ENCODE measurements at regions not wholly inside any gene's neighbourhood (a gene's known extent, or its start where the extent isn't known, plus 50 kb on each side); places are given as distances from the start of the nearest gene placed in this dataset.
"Not testable (repeated sequence)": the region's sequence is repeated elsewhere in the genome, so short reads cannot be mapped to it uniquely, and the experiment has no call there.

DNA sequence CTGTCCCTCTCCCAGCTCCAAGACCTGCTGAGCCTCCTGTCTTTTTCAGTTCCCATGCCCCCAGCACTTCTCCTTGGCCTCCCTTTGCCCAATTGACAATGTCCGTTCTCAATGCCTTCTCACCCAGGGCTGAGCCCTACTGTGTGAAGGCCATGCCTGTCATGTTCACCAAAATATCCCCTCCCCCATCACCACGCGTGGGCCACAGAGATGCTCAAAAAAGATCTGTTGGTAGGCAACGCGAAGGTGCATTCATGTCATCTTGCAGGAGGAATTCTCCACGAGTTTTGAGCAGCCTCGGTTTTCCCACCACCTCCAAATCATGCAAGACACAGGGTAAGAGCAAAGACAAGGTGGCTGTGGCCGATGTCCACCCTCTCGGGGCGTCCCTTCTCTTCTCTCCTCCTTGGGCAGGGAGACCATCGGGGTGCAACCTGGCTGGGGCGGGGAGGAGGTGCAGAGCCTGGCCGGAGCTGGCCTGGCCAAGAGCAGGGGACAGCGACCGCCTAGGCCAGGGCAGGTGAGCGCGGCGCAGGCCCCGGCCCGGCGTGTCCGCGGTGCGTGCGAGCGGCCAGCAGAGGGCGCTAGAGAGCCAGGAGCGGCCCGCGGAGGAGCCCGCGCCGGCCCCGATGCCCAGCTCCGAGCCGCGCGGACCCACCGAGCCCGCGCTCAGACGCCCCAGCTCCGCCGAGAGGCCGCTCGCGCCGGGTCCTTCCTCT is 56.3 kb upstream of the KRTAP5-11 start:
- peak; percentile 20 for DNase-seq (ENCODE audit: low spot score)

GRCh38 chr11:71639520-71639849 is 56.8 kb upstream of the KRTAP5-11 start:
- DNase-seq (ENCODE audit: low spot score), result peak; percentile 1

GRCh38 chr11:71639916-71640315 is 57.2 kb upstream of the KRTAP5-11 start:
- not testable (repeated sequence) for DNase-seq (ENCODE audit: low spot score)

- not testable (repeated sequence) for DNase-seq (ENCODE audit: low spot score)
Measured at GRCh38 chr11:71647078-71647477, 64.4 kb upstream of the KRTAP5-11 start.

DNA sequence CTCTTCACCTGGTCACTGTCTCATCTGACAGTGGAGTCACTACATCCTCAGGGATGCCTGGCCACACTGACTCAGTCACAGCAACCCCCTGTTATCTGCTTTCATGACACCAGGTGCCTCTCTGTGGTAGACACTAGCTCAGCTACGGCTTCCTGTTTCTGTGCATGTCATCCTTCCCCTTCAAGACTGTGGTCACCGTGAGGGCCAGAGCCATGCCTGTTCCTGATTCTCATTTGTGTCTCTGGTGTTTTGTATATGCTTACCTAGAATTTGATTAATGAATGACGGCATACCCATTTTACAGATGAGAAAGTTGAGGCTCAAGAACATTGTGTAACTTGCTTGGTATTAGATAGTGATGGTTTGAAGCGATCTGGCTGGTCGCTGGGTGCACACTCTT is 70.3 kb upstream of the KRTAP5-11 start:
- DNase-seq (ENCODE audit: low spot score), result not testable (repeated sequence)

DNA sequence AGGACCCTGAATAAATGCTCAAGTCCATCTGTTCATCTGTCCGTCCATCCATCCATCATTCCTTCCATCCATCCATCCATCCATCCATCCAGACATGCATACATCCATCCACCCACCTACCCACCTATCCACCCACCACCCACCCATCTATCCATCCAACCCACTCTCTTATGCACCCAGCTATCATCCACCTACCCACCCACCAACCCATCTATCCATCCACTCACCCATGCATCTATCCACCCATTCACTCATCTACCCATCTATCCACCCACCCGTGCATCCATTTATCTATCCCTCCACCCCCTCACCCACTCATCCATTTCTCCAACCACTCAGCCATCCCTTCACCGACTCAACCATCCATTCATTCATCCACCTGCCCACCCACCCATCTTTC is 71.7 kb upstream of the KRTAP5-11 start:
- DNase-seq (ENCODE audit: low spot score), result not testable (repeated sequence)

GRCh38 chr11:71655041-71655440 is 72.4 kb upstream of the KRTAP5-11 start:
- DNase-seq (ENCODE audit: low spot score), result not testable (repeated sequence)

DNA sequence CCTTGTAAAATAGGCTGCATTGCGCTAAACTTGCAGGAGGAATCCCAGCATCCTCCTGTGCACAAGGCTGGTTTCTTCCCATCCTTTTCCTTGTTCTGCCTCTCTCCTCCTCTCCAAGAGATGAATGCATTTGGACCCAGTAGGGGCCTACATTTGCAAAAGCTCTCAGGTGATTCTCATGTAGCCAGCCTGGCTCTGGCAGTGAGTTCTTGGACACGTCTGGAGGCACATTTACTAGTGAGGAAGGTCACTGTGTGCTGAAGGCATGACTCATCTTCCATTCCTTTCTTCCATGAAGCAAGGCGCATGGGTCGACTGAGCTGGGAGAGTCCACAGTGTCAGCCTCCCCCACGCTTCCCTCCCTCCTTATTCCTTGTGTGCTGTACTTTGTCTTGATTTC is 73.8 kb upstream of the KRTAP5-11 start:
- not testable (repeated sequence) for DNase-seq (ENCODE audit: low spot score)

- peak; percentile 36 for DNase-seq (ENCODE audit: low spot score)
Measured at GRCh38 chr11:71664941-71665340, 82.3 kb upstream of the KRTAP5-11 start.

GRCh38 chr11:71698110-71698509 is 115.4 kb upstream of the KRTAP5-11 start:
- DNase-seq (ENCODE audit: low spot score), result not testable (repeated sequence)

DNA sequence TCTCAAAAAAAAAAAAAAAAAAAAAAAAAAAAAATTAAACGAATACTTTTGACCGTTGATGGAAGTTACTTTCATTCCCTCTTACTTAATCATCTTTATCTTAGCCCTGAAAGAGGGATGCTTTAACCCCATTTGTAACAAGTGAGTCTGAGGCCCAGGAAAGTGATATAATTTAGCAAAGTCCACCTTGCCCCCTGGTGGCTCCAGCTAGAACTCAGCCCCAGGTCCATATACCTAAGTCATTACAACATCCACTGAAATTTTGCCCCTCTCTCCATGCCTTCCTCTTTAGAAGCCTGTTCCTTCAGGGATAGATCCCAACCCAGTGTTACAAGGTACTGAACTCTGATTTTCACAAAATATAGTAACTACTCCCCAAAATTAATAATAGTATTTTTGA is 116.3 kb upstream of the KRTAP5-11 start:
- not testable (repeated sequence) for DNase-seq (ENCODE audit: low spot score)

DNA sequence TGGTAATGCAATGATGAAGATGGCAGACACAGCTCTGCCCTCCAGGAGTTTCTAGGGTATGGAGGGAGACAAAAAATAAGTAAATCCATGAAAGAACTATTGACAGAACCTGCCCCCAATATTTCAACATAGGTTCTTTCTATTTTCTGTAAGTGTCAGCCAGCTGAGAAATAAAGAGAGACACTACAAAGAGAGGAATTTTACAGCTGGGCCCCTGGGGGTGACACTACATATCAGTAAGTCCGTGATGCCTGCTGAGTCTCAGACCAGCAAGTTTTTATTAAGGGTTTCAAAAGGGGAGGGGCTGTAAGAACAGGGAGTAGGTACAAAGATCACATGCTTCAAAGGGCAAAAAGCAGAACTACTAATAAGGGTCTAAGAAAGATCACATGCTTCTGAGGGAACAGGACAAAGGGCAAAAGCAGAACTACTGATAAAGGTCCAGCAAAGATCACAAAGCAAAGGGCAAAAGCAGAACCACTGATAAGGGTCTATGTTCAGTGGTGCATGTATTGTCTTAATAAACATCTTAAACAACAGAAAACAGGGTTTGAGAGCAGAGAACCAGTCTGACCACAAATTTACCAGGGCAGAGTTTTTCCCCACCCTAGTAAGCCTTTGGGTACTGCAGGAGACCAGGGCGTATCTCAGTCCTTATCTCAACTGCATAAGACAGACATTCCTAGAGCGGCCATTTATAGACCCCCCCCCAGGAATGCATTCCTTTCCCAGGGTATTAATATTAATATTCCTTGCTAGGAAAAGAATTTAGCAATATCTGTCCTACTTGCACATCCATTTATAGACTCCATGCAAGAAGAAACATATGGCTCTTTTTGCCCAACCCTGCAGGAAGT is 119.0 kb upstream of the KRTAP5-11 start:
- DNase-seq (ENCODE audit: low spot score), result not testable (repeated sequence)

DNA sequence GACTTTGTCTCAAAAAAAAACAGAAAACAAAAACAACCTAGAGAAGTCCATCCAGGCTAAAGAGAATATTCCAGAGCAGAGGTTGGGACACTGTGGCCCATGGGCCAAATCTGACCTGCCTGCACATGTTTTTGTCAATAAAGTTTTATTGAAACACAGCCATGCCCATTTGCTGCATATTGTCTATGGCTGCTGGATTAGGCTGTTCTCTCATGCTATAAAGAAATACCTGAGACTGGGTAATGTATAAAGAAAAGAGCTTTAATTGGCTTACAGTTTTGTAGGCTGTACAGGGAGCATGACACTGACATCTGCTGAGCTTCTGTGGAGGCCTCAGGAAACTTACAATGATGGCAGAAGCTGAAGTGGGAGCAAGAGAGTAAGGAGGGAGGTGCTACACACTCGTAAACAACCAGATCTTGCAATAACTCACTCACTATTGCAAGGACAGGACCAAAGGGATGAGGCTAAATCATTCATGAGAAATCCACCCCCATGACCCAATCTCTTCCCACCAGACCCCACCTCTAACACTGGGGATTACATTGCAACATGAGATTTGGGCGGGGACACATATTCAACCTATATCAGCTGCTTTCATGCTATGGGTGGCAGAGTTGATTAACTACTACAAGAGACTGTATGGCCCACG is 122.5 kb upstream of the KRTAP5-11 start:
- not testable (repeated sequence) for DNase-seq (ENCODE audit: low spot score)

DNA sequence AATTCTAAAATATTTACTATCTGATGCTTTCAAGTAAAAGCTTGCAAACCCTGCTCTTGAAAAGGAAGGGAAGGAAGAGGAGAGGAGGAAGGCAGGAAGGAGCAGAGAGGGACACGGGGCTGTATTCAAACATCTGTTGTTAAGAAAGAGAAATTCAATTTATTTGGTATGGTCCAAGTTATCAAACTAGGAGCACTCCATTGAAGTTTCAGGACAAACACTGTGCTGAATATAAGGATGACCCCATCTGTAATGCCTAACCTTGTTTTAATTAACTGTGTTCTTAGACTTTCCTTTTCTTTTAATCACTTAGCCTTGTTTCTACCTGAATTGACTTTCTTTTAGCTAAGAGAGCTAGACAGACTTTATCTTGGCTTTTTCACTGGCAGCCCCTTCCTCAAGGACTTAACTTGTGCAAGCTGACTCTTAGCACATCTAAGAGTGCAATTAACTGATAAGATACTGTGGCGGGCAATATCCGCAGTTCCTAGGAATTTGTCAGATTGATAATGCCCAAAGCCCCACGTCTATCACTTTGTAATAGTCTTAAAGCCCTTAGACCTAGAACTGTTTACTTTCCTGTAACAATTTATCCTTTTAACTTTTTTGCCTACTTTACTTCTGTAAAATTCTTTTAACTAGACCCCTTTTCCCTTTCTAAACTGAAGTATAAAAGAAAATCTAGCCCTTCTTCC is 123.2 kb upstream of the KRTAP5-11 start:
- not testable (repeated sequence) for DNase-seq (ENCODE audit: low spot score)

DNA sequence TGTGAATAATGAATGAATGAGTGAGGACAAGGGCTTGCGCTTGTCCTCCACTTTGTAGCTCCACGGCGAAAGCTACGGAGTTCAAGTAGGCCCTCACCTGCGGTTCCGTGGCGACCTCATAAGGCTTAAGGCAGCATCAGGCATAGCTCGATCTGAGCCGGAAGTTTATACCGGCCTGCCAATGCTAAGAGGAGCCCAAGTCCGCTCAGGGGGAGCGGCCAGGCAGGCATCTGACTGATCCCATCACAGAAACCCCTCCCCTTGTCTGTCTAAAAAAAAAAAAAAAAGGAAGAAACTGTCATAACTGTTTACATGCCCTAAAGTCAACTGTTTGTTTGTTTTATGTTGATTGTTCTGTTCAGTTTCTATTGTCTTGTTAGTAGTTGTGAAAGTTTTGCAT is 124.4 kb upstream of the KRTAP5-11 start:
- DNase-seq (ENCODE audit: low spot score), result not testable (repeated sequence)

- not testable (repeated sequence) for DNase-seq (ENCODE audit: low spot score)
Measured at GRCh38 chr11:71709541-71709940, 123.5 kb upstream of the DEFB108B start.

- DNase-seq (ENCODE audit: low spot score), result peak; percentile 26
Measured at GRCh38 chr11:71710171-71710671, 122.8 kb upstream of the DEFB108B start.

DNA sequence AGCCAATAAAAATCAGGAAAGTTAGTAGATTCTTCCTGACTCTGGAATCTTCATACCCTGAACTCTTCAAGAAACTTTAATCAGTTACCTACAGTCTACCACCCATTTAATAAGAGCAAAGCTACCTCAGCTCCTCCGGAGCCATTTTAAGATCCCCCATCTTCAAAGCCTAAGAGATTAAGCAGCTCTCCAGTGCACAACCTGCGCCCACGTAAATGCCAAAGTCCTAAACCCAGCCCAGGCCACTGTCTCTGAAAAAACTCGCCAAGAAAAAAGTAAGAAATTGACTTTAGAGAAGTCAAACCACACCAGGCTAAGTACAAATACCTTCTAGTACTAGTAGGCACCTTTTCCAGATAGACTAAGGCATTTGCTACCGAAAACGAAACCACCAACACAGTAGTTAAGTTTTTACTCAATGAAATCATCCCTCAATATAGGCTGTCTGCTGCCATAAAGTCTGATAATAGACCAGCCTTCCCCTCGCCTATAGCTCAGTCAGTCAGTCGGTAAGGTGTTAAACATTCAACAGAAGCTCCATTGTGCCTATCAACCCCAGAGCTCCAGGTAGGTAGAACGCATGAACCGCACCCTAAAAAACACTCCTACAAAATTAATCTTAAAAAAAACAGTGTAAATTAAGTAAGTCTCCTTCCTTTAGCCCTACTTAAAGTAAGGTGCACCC is 122.2 kb upstream of the DEFB108B start:
- DNase-seq (ENCODE audit: low spot score), result peak; percentile 10

GRCh38 chr11:71712350-71712749 is 120.7 kb upstream of the DEFB108B start:
- not testable (repeated sequence) for DNase-seq (ENCODE audit: low spot score)

- DNase-seq (ENCODE audit: low spot score), result not testable (repeated sequence)
Measured at GRCh38 chr11:71712846-71713245, 120.2 kb upstream of the DEFB108B start.

DNA sequence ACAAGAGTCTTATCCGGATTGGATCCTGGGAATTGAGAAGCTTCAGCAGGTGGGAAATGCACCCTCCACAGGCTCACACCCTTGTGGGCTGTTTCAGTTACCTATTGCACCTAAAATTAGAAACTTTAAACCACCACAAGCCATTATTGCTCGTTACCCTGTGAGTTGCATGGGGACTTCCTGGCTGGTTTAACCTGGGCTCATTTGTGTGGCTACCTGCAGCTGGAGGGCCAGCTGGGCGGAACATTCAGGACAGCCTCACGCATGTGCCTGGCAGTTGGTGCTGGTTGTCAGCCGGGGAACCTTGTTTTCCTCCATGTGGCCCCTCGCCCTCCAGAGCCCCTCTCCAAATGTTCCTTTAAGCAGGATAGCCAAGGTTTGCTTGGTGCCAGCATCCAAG is 118.5 kb upstream of the DEFB108B start:
- not testable (repeated sequence) for DNase-seq (ENCODE audit: low spot score)
